ENCODE measurements at regions not wholly inside any gene's neighbourhood (a gene's known extent, or its start where the extent isn't known, plus 50 kb on each side); places are given as distances from the start of the nearest gene placed in this dataset.

- TF ChIP-seq CTCF (IDR thresholded peaks at IDR 0.05) (no peak), POLR2A (IDR thresholded peaks at IDR 0.05) (no peak), POLR2AphosphoS5 (IDR thresholded peaks at IDR 0.05) (no peak)
Observed at GRCh38 chr19:30307191-30307974, 64.8 kb upstream of the ZNF536 start.

All from upper lobe of left lung (tissue), 4 donors.